ENCODE measurements at regions not wholly inside any gene's neighbourhood (a gene's known extent, or its start where the extent isn't known, plus 50 kb on each side); places are given as distances from the start of the nearest gene placed in this dataset.
A peak's percentile ranks its signal among the peaks of the same experiment; 100 is the strongest.

GRCh38 chr3:162765524-162765923 lies 1268.9 kb downstream of the OTOL1 start:
- DNase-seq (ENCODE audit: low read depth): no peak
- no peak for TF ChIP-seq CTCF (IDR thresholded peaks at IDR 0.05; ENCODE audit: control insufficient read depth, insufficient read depth, low read depth, low read length, missing control alignments)
- H3K4me3 ChIP-seq (ENCODE audit: control insufficient read depth, low read depth, low read length): no peak overlapping the region

- H3K4me3 ChIP-seq (ENCODE audit: control insufficient read depth, low read depth, low read length): no peak overlapping the region
- DNase-seq (ENCODE audit: low read depth): peak; percentile 2
- no peak for TF ChIP-seq CTCF (IDR thresholded peaks at IDR 0.05; ENCODE audit: control insufficient read depth, insufficient read depth, low read depth, low read length, missing control alignments)
Observed at GRCh38 chr3:162769564-162769963, 1273.0 kb downstream of the OTOL1 start.

- no peak for TF ChIP-seq CTCF (IDR thresholded peaks at IDR 0.05; ENCODE audit: control insufficient read depth, insufficient read depth, low read depth, low read length, missing control alignments)
- no peak overlapping the region for H3K4me3 ChIP-seq (ENCODE audit: control insufficient read depth, low read depth, low read length)
- DNase-seq (ENCODE audit: low read depth): no peak
Observed at GRCh38 chr3:162770551-162770950, 1273.9 kb downstream of the OTOL1 start.

GRCh38 chr3:162774613-162775100 lies 1278.0 kb downstream of the OTOL1 start:
- DNase-seq (ENCODE audit: low read depth): no peak
- H3K4me3 ChIP-seq (ENCODE audit: control insufficient read depth, low read depth, low read length): no peak overlapping the region
- no peak for TF ChIP-seq CTCF (IDR thresholded peaks at IDR 0.05; ENCODE audit: control insufficient read depth, insufficient read depth, low read depth, low read length, missing control alignments)

GRCh38 chr3:162776148-162776547 lies 1279.5 kb downstream of the OTOL1 start:
- TF ChIP-seq CTCF (IDR thresholded peaks at IDR 0.05; ENCODE audit: control insufficient read depth, insufficient read depth, low read depth, low read length, missing control alignments): no peak

GRCh38 chr3:162777118-162777517 lies 1280.5 kb downstream of the OTOL1 start:
- no peak overlapping the region for H3K4me3 ChIP-seq (ENCODE audit: control insufficient read depth, low read depth, low read length)
- TF ChIP-seq CTCF (IDR thresholded peaks at IDR 0.05; ENCODE audit: control insufficient read depth, insufficient read depth, low read depth, low read length, missing control alignments): no peak
- no peak for DNase-seq (ENCODE audit: low read depth)

More at GRCh38 chr3:162776148-162776547, 1279.5 kb downstream of the OTOL1 start:
- DNase-seq (ENCODE audit: low read depth): no peak
- no peak overlapping the region for H3K4me3 ChIP-seq (ENCODE audit: control insufficient read depth, low read depth, low read length)

- DNase-seq (ENCODE audit: low read depth): no peak
- no peak for TF ChIP-seq CTCF (IDR thresholded peaks at IDR 0.05; ENCODE audit: control insufficient read depth, insufficient read depth, low read depth, low read length, missing control alignments)
Observed at GRCh38 chr3:162780313-162780712, 1283.7 kb downstream of the OTOL1 start.

More at GRCh38 chr3:162780313-162780712, 1283.7 kb downstream of the OTOL1 start:
- no peak overlapping the region for H3K4me3 ChIP-seq (ENCODE audit: control insufficient read depth, low read depth, low read length)
